Cardiac septum (tissue), 1 donor: ENCODE measurements at regions not wholly inside any gene's neighbourhood (a gene's known extent, or its start where the extent isn't known, plus 50 kb on each side); places are given as distances from the start of the nearest gene placed in this dataset.

Experiments
- DNase-seq: peaks from one replicate; pipeline ENCODE4 v3.0.0-alpha.2; 2020; ENCODE audit warnings: low spot score
- intact Hi-C: fragments of 100-400 bp; cut with DNase I; formaldehyde crosslinking; loops from one replicate; pipeline ENCODE4 v1.14.0; 2022
- donor health status: DM: no; HTN: no; CAD: no.

- no peak for DNase-seq
- intact Hi-C loops = no loop called here
Observed at GRCh38 chr5:1709171-1709803, 90.3 kb downstream of the MRPL36 start.

GRCh38 chr5:1708592-1709141 is 91.0 kb downstream of the MRPL36 start:
- intact Hi-C loops = no loop called here
- DNase-seq = no peak

- intact Hi-C loops = no loop called here
- no peak for DNase-seq
Observed at GRCh38 chr5:1707467-1707866, 92.2 kb downstream of the MRPL36 start.

- intact Hi-C loops = no loop called here
Observed at GRCh38 chr5:1706428-1706827, 93.2 kb downstream of the MRPL36 start.

GRCh38 chr5:1706021-1706420 is 93.6 kb downstream of the MRPL36 start:
- intact Hi-C loops = no loop called here
- DNase-seq = no peak

More at GRCh38 chr5:1706428-1706827, 93.2 kb downstream of the MRPL36 start:
- DNase-seq = no peak

GRCh38 chr5:1704676-1705075 is 95.0 kb downstream of the MRPL36 start:
- intact Hi-C loops = no loop called here
- no peak for DNase-seq

GRCh38 chr5:1704266-1704665 is 95.4 kb downstream of the MRPL36 start:
- intact Hi-C loops = no loop called here
- no peak for DNase-seq

- DNase-seq = no peak
- intact Hi-C loops = no loop called here
Observed at GRCh38 chr5:1703352-1704050, 96.1 kb downstream of the MRPL36 start.

- no peak for DNase-seq
- intact Hi-C loops = no loop called here
Observed at GRCh38 chr5:1702318-1702717, 97.3 kb downstream of the MRPL36 start.

- intact Hi-C loops = no loop called here
- DNase-seq = no peak
Observed at GRCh38 chr5:1701884-1702283, 97.8 kb downstream of the MRPL36 start.

GRCh38 chr5:1701216-1701864 is 98.3 kb downstream of the MRPL36 start:
- intact Hi-C loops = no loop called here
- no peak for DNase-seq

- DNase-seq = no peak
- intact Hi-C loops = no loop called here
Observed at GRCh38 chr5:1699394-1699793, 100.2 kb downstream of the MRPL36 start.

- DNase-seq = no peak
- intact Hi-C loops = no loop called here
Observed at GRCh38 chr5:1698589-1699316, 100.9 kb downstream of the MRPL36 start.

GRCh38 chr5:1692381-1692780 is 107.3 kb downstream of the MRPL36 start:
- intact Hi-C loops = no loop called here
- DNase-seq = no peak

GRCh38 chr5:1687301-1687970 is 112.2 kb downstream of the MRPL36 start:
- intact Hi-C loops = no loop called here
- DNase-seq = no peak

- no peak for DNase-seq
- intact Hi-C loops = no loop called here
Observed at GRCh38 chr5:1686016-1686802, 113.4 kb downstream of the MRPL36 start.

- intact Hi-C loops = no loop called here
- no peak for DNase-seq
Observed at GRCh38 chr5:1685066-1685465, 114.6 kb downstream of the MRPL36 start.

GRCh38 chr5:1681955-1682354 is 117.7 kb downstream of the MRPL36 start:
- intact Hi-C loops = no loop called here
- no peak for DNase-seq
